ENCODE measurements at regions not wholly inside any gene's neighbourhood (a gene's known extent, or its start where the extent isn't known, plus 50 kb on each side); places are given as distances from the start of the nearest gene placed in this dataset.

DNA sequence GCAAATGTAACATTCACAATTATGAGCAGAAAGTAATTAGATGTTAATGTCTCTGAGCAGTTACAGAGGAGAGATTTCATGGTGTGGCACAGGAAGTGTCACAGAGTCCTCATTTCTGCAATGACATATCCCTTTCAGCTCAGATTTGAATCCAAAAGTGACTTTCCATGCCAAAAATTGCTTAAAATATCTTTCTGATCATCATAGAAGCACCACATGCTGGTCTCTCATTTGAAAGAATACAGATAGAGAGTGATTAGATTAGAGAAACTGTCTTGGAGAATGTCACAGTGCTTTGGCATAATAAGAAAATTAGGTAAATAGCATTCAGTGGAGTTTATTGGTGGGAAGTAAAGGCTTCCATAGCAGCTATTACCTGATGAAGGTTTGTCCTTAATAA, 383.4 kb upstream of the CDH2 start:
- H3K4me1 Mint-ChIP-seq: no peaks in the 10 kb centered on the region
- peaks cover 0 to 29% (median 4%) of the 10 kb centered on the region in 5 donors for H3K9me3 Mint-ChIP-seq
- no peak for DNase-seq
- H3K27me3 ChIP-seq (ENCODE audit: insufficient read depth, low read length, poor library complexity, severe bottlenecking): no peaks in the 10 kb centered on the region
- H3K27me3 Mint-ChIP-seq: no peaks in the 10 kb centered on the region
- no peaks in the 10 kb centered on the region for H3K9me3 ChIP-seq (ENCODE audit: low read length)
- H3K36me3 ChIP-seq (ENCODE audit: insufficient read depth, low read length): no peaks in the 10 kb centered on the region
- no peak overlapping the region for H3K4me3 ChIP-seq (ENCODE audit: low read length)
- H3K36me3 Mint-ChIP-seq: no peaks in the 10 kb centered on the region
- H3K27ac Mint-ChIP-seq: no peak overlapping the region
- H3K4me1 ChIP-seq (ENCODE audit: insufficient read depth, low read length): no peaks in the 10 kb centered on the region
- no peak overlapping the region for H3K27ac ChIP-seq (ENCODE audit: low read depth, low read length)
- no peak overlapping the region for H3K4me3 Mint-ChIP-seq
- ChIA-PET CTCF (no interaction called here), POLR2A (no interaction called here)

- ChIA-PET CTCF (no interaction called here), POLR2A (no interaction called here)
- Histone ChIP-seq H3K4me3 (ENCODE audit: low read length) (no peak overlapping the region), H3K4me1 (ENCODE audit: insufficient read depth, low read length) (no peaks in the 10 kb centered on the region), H3K9me3 (ENCODE audit: low read length) (no peaks in the 10 kb centered on the region), H3K27ac (ENCODE audit: low read depth, low read length) (no peak overlapping the region), H3K27me3 (ENCODE audit: insufficient read depth, low read length, poor library complexity, severe bottlenecking) (no peaks in the 10 kb centered on the region), H3K36me3 (ENCODE audit: insufficient read depth, low read length) (no peaks in the 10 kb centered on the region)
- Mint-ChIP-seq H3K27me3 (no peaks in the 10 kb centered on the region), H3K4me1 (no peaks in the 10 kb centered on the region), H3K27ac (no peak overlapping the region), H3K36me3 (no peaks in the 10 kb centered on the region), H3K9me3 (peaks cover 0 to 34% (median 4%) of the 10 kb centered on the region in 5 donors), H3K4me3 (no peak overlapping the region)
- no peak for DNase-seq
These were observed 382.6 kb upstream of the CDH2 start for GRCh38 chr18:28559511-28559910.

- ChIA-PET POLR2A (no interaction called here), CTCF (no interaction called here)
- no peaks in the 10 kb centered on the region for H3K4me1 ChIP-seq (ENCODE audit: insufficient read depth, low read length)
- H3K9me3 Mint-ChIP-seq: peaks cover 4 to 48% (median 14%) of the 10 kb centered on the region in 5 donors
- no peak overlapping the region for H3K27ac ChIP-seq (ENCODE audit: low read depth, low read length)
- H3K4me3 ChIP-seq (ENCODE audit: low read length): no peak overlapping the region
- H3K36me3 ChIP-seq (ENCODE audit: insufficient read depth, low read length): no peaks in the 10 kb centered on the region
- H3K27me3 ChIP-seq (ENCODE audit: insufficient read depth, low read length, poor library complexity, severe bottlenecking): no peaks in the 10 kb centered on the region
- H3K9me3 ChIP-seq (ENCODE audit: low read length): peaks cover 4% of the 10 kb centered on the region
- peaks cover 0 to 2% of the 10 kb centered on the region in 2 donors for H3K27me3 Mint-ChIP-seq
- H3K27ac Mint-ChIP-seq: no peak overlapping the region
- H3K4me3 Mint-ChIP-seq: no peak overlapping the region
- H3K36me3 Mint-ChIP-seq: peaks cover 0 to 2% (median 0%) of the 10 kb centered on the region in 3 donors
- DNase-seq: no peak
- H3K4me1 Mint-ChIP-seq: no peaks in the 10 kb centered on the region
These were observed 365.0 kb upstream of the CDH2 start for GRCh38 chr18:28541934-28542333.

DNA sequence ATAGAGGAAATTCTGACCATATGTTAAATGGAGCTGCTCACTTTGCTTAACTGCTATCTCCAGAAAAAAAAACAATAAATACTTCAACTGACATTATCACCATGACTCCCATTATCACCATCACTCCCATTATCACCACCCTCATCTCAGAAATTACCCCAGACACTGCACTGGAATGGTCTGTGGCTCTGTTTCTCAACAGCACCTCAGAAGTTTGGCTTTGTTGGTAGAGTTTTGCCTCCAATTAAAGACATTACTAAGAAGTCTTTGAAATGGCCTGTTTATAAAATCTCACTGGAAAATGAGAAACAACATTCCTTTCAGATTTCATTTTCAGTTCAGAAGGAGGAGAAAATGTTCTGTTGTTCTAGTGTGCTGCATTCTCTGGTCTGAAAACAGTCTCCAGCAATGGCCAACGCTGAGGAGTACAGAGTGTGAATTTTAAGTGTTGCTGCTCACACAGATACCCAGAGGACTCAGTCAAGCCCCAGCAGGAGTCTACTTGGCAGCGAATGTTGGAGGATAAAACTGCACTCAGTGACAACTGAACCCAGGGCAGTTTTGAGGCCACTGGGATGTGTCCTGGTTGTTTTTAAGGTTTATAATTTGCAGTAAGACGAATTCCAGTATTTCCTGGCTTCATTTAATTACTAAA, 364.5 kb upstream of the CDH2 start:
- H3K4me1 Mint-ChIP-seq: no peaks in the 10 kb centered on the region
- CTCF ChIA-PET: no interaction called here

DNA sequence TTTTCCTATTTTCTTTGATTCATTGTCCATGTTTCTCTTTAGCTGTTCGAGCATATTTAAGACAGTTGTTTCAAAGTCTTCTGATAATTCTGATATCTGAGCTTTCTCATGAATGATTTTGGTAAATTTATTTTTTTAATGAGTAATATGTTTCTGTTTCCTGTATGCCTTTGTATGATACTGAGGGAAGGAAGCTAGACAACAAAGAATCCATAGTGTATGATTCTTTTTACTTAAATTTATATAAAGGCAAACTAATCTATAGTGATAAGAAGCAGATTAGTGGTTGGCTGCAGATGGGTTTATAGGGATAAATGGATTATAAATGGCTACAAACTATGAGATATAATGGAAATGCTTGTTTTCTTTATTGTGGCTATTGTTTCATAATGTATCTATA, 352.7 kb upstream of the CDH2 start:
- CTCF ChIA-PET: no interaction called here
- POLR2A ChIA-PET: no interaction called here
- Mint-ChIP-seq H3K36me3 (peaks cover 0 to 1% (median 0%) of the 10 kb centered on the region in 3 donors), H3K9me3 (peaks cover 8 to 36% (median 11%) of the 10 kb centered on the region in 5 donors), H3K4me1 (no peaks in the 10 kb centered on the region), H3K27ac (no peak overlapping the region), H3K4me3 (no peak overlapping the region), H3K27me3 (no peaks in the 10 kb centered on the region)
- H3K27me3 ChIP-seq (ENCODE audit: insufficient read depth, low read length, poor library complexity, severe bottlenecking): no peaks in the 10 kb centered on the region
- H3K27ac ChIP-seq (ENCODE audit: low read depth, low read length): no peak overlapping the region
- no peaks in the 10 kb centered on the region for H3K4me1 ChIP-seq (ENCODE audit: insufficient read depth, low read length)
- DNase-seq: no peak
- no peak overlapping the region for H3K4me3 ChIP-seq (ENCODE audit: low read length)
- H3K9me3 ChIP-seq (ENCODE audit: low read length): no peaks in the 10 kb centered on the region
- no peaks in the 10 kb centered on the region for H3K36me3 ChIP-seq (ENCODE audit: insufficient read depth, low read length)

More for the DNA sequence above, 364.5 kb upstream of the CDH2 start:
- DNase-seq: no peak
- H3K27me3 Mint-ChIP-seq: peaks cover 0 to 2% of the 10 kb centered on the region in 2 donors
- Histone ChIP-seq H3K9me3 (ENCODE audit: low read length) (peaks cover 4% of the 10 kb centered on the region), H3K27me3 (ENCODE audit: insufficient read depth, low read length, poor library complexity, severe bottlenecking) (no peaks in the 10 kb centered on the region), H3K36me3 (ENCODE audit: insufficient read depth, low read length) (no peaks in the 10 kb centered on the region), H3K27ac (ENCODE audit: low read depth, low read length) (no peak overlapping the region), H3K4me3 (ENCODE audit: low read length) (no peak overlapping the region), H3K4me1 (ENCODE audit: insufficient read depth, low read length) (no peaks in the 10 kb centered on the region)
- no peak overlapping the region for H3K27ac Mint-ChIP-seq
- H3K9me3 Mint-ChIP-seq: peaks cover 4 to 46% (median 14%) of the 10 kb centered on the region in 5 donors
- no peak overlapping the region for H3K4me3 Mint-ChIP-seq
- H3K36me3 Mint-ChIP-seq: peaks cover 0 to 2% (median 0%) of the 10 kb centered on the region in 3 donors
- POLR2A ChIA-PET: no interaction called here

GRCh38 chr18:28526196-28526595, 349.3 kb upstream of the CDH2 start:
- Mint-ChIP-seq H3K27me3 (no peaks in the 10 kb centered on the region), H3K27ac (no peak overlapping the region), H3K36me3 (no peaks in the 10 kb centered on the region)

DNA sequence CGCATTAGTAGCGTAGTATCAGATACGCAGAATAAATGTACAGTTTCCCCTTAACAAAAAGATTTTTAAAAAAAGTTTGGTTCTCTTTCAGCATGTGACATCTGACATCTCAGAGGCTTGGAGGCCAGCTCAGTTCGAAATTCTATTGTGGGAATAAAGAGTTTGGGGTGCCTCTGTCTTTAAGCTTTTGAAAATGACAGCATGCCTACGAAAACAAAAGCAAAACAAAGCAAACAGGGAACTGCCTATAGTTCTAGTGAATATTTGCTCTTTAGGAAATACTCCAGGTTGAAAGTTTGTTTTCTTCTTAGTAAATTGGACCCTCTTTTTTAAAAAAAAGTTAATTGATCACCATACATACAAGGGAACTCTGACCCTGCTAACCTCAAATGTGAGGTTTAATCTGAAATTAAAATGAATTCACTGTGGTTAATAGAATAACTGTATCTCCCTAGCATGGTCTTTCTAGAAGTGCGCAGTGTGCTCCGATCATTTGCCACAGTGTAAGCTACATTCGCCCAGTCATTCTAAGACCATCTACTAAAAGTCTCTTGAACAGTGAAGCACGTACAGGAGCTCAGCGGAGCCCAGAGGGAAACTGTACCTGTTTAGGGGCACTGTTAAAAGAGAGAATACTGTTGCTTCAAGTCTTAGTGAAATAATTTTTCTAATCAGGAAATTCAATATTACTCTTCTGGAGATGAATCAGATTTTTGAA, 347.0 kb upstream of the CDH2 start:
- ChIA-PET CTCF (no interaction called here), POLR2A (no interaction called here)
- DNase-seq: no peak
- Histone ChIP-seq H3K27ac (ENCODE audit: low read depth, low read length) (no peak overlapping the region), H3K4me3 (ENCODE audit: low read length) (no peak overlapping the region), H3K4me1 (ENCODE audit: insufficient read depth, low read length) (no peaks in the 10 kb centered on the region), H3K27me3 (ENCODE audit: insufficient read depth, low read length, poor library complexity, severe bottlenecking) (no peaks in the 10 kb centered on the region), H3K9me3 (ENCODE audit: low read length) (no peaks in the 10 kb centered on the region), H3K36me3 (ENCODE audit: insufficient read depth, low read length) (no peaks in the 10 kb centered on the region)
- no peaks in the 10 kb centered on the region for H3K36me3 Mint-ChIP-seq
- H3K9me3 Mint-ChIP-seq: peaks cover 2 to 18% (median 8%) of the 10 kb centered on the region in 5 donors
- H3K4me3 Mint-ChIP-seq: no peak overlapping the region
- H3K27me3 Mint-ChIP-seq: no peaks in the 10 kb centered on the region
- H3K4me1 Mint-ChIP-seq: no peaks in the 10 kb centered on the region
- no peak overlapping the region for H3K27ac Mint-ChIP-seq

More at GRCh38 chr18:28526196-28526595, 349.3 kb upstream of the CDH2 start:
- no peak for DNase-seq
- H3K4me3 ChIP-seq (ENCODE audit: low read length): no peak overlapping the region
- no peaks in the 10 kb centered on the region for H3K9me3 ChIP-seq (ENCODE audit: low read length)
- no peaks in the 10 kb centered on the region for H3K27me3 ChIP-seq (ENCODE audit: insufficient read depth, low read length, poor library complexity, severe bottlenecking)
- no peaks in the 10 kb centered on the region for H3K4me1 ChIP-seq (ENCODE audit: insufficient read depth, low read length)
- Mint-ChIP-seq H3K4me1 (no peaks in the 10 kb centered on the region), H3K4me3 (no peak overlapping the region), H3K9me3 (peaks cover 2 to 25% (median 5%) of the 10 kb centered on the region in 5 donors)
- no peaks in the 10 kb centered on the region for H3K36me3 ChIP-seq (ENCODE audit: insufficient read depth, low read length)
- no peak overlapping the region for H3K27ac ChIP-seq (ENCODE audit: low read depth, low read length)
- ChIA-PET POLR2A (no interaction called here), CTCF (no interaction called here)

GRCh38 chr18:28522236-28522635, 345.3 kb upstream of the CDH2 start:
- H3K4me1 Mint-ChIP-seq: no peaks in the 10 kb centered on the region

More at GRCh38 chr18:28522236-28522635, 345.3 kb upstream of the CDH2 start:
- POLR2A ChIA-PET: no interaction called here
- H3K36me3 ChIP-seq (ENCODE audit: insufficient read depth, low read length): no peaks in the 10 kb centered on the region
- no peaks in the 10 kb centered on the region for H3K4me1 ChIP-seq (ENCODE audit: insufficient read depth, low read length)
- no peak overlapping the region for H3K4me3 Mint-ChIP-seq
- H3K9me3 ChIP-seq (ENCODE audit: low read length): no peaks in the 10 kb centered on the region
- no peaks in the 10 kb centered on the region for H3K36me3 Mint-ChIP-seq
- H3K27ac ChIP-seq (ENCODE audit: low read depth, low read length): no peak overlapping the region
- H3K27me3 ChIP-seq (ENCODE audit: insufficient read depth, low read length, poor library complexity, severe bottlenecking): no peaks in the 10 kb centered on the region
- H3K4me3 ChIP-seq (ENCODE audit: low read length): no peak overlapping the region
- peaks cover 6 to 16% (median 9%) of the 10 kb centered on the region in 5 donors for H3K9me3 Mint-ChIP-seq
- no peak overlapping the region for H3K27ac Mint-ChIP-seq
- no peak for DNase-seq
- H3K27me3 Mint-ChIP-seq: no peaks in the 10 kb centered on the region
- CTCF ChIA-PET: no interaction called here

Data from CD8-positive, alpha-beta memory T cell (primary cell).